GM19455 (cell line): ENCODE measurements at regions not wholly inside any gene's neighbourhood (a gene's known extent, or its start where the extent isn't known, plus 50 kb on each side); places are given as distances from the start of the nearest gene placed in this dataset.
"Not testable (repeated sequence)": the region's sequence is repeated elsewhere in the genome, so short reads cannot be mapped to it uniquely, and the experiment has no call there.

Source experiments
- ATAC-seq: cut with Tn5 transposase; IDR thresholded peaks from one replicate; pipeline ENCODE4 v1.9.1; 2021; ENCODE audit not compliant: unreplicated experiment

DNA sequence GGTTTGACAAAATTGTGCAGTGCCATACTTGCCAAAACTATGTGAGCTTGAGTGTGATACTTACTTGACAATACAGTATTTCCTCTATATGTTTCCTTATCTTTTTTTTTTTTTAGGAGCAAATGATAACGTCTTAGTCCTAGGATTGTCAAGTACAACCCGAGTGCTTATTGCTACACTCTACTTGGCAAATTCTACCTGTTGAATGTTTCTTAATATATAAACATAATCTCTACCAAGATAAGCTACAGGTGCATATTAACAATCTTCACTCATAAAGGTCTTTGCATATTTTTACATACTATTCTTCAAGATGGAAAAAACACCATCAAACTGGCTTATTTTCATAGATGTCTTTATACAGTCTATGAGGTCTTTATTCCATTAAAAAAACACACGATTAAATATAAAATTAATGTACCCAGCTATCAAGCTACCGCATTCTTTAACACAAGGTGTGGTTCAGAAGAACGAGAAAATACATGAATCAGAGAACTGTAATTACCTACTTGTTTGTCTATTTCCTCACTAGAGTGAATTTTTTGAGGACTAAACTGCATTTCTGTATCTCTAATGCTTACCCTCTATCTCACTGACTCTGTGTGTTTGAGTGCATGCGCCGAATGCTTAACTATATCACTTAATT is 76.1 kb upstream of the PDSS1 start:
- ATAC-seq = no peak

DNA sequence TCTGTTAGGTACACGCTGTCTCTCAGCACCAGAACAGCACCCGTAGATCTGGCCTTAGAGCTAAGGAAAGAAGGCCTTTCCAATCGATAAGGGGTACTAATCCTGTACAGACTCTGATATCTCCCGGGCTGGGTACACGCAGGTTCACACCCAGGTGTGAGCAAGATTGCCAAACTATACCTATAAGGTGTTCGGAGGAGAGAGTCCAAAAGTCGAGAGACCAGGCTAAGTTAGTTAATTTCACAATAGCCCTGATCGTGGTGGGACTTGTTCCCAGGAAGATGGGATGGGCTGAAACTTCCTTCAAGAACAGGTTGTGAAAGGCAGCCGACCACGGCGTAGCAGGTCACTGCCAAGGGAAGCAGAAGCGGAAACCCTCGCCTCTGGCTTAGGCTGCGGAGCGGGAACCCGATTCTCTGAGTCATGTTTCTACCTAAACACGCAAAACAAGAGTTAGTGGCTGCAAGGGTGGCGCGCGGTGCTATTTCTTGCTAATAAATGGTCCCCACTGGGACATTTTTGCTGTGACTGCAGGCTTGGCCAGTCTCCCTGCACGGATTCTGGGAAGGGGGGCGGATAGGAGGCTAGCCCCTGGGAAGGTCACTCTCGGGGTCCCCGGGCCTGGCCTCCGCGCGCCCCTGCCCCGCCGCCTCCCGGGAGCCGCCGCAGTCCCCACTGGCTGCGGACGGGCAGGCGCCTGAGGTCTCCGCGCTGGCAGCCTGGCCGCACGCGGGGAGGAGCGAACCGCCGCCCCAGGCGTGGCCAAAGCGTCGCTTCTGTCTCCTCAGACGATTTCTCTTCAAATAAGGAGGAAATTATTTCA is 75.4 kb upstream of the PDSS1 start:
- ATAC-seq = peak; percentile 62

DNA sequence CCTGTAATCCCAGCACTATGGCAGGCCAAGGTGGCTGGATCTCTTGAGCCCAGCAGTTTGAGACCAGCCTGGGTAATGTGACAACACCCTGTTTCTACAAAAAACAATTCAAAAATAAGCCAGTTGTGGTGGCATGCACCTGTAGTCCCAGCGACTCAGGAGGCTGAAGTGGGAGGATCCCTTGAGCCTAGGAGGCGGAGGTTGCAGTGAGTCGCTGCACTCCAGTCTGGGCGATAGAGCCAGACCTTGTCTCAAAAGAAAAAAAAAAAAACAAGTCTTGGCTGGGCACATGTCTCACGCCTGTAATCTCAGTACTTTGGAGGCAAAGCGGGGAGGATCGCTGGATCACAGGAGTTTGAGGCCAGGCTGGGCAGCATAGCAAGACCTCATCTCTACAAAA is 74.6 kb upstream of the PDSS1 start:
- no peak for ATAC-seq

DNA sequence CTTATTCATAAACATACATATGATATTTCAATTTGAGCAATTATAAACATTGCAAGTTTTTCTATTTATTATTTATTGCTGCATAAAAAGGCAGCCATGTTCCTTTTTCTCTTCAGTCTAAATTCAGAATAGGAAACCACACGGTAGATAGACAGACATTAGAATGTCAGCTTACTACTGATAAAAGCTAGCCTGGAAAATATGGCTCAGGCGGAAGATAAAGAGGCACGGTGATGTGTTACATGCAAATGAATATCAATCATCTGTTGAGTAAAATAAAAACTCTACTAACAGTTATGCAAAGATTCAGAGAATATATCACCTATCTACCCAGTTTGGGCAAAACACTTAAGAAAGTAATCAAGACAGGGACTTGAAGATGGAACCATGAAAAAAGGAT is 73.5 kb upstream of the PDSS1 start:
- ATAC-seq = no peak

DNA sequence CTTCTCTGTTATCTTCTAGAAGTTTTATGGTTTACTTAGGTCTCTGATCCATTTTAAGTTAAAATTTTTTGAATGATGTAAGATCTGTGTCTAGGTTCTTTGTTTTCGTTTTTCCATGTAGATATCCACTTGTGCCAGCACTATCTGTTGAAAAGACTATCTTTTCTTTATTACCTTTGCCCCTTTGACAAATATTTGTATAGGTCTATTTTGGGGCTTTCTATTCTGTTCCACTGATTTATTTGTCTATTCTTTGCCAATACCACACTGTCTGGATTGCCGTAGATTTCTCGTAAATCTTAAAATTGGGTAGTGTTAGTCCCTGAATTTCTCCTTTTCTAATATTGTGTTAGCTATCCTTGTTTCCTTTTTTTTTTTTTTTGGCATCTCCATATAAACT is 71.4 kb upstream of the PDSS1 start:
- ATAC-seq = no peak

DNA sequence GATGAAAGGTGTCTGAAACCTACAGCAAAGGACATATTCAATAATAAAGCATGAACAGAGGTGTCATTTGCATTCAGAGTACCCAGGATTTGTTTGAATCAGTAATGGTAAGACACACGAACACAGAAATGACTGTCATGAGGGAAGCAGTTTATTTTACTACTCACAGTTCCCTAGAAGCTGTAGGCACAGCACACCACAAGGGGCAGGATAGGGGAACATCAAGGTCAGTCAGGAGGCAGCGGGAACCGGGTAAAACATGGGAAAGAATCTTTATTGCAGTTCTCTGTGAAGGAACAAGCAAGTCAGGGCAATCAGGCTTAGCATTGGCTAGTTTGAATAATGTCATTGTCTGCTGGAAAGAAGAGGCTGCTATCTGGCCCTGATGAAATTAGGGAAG is 70.2 kb upstream of the PDSS1 start:
- no peak for ATAC-seq

DNA sequence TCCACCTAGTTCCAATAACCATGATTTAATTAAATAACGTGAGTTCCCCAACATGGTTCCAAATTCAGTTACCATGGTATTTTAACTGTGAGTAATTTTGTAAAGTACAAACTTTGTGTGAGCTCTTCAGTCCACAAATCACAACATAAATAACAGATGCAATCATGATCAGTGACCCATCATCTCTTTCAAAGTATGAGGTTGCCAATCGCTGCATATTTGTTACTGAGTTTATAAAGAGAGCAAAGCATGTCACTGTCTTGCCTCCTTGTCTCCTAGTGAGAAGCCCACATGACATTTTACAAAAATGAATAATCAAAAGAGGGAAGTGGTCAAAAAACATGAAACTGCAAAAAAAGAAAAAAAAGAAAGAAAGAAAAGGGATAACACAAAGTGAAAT is 69.1 kb upstream of the PDSS1 start:
- peak; percentile 75 for ATAC-seq

DNA sequence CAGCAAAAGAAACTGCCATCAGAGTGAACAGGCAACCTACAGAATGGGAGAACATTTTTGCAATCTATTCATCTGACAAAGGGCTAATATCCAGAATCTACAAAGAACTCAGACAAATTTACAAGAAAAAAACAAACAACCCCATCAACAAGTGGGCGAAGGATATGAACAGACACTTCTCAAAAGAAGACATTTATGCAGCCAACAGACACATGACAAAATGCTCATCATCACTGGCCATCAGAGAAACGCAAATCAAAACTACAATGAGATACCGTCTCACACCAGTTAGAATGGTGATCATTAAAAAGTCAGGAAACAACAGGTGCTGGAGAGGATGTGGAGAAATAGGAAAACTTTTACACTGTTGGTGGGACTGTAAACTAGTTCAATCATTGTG is 65.3 kb upstream of the PDSS1 start:
- not testable (repeated sequence) for ATAC-seq

DNA sequence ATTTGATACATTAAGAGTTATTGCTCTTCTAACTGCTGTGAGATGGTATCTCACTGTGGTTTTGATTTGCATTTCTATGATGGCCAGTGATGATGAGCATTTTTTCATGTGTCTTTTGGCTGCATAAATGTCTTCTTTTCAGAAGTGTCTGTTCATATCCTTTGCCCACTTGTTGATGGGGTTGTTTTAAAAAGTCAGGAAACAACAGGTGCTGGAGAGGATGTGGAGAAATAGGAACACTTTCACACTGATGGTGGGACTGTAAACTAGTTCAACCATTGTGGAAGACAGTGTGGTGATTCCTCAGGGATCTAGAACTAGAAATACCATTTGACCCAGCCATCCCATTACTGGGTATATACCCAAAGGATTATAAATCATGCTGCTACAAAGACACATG is 63.4 kb upstream of the PDSS1 start:
- not testable (repeated sequence) for ATAC-seq

DNA sequence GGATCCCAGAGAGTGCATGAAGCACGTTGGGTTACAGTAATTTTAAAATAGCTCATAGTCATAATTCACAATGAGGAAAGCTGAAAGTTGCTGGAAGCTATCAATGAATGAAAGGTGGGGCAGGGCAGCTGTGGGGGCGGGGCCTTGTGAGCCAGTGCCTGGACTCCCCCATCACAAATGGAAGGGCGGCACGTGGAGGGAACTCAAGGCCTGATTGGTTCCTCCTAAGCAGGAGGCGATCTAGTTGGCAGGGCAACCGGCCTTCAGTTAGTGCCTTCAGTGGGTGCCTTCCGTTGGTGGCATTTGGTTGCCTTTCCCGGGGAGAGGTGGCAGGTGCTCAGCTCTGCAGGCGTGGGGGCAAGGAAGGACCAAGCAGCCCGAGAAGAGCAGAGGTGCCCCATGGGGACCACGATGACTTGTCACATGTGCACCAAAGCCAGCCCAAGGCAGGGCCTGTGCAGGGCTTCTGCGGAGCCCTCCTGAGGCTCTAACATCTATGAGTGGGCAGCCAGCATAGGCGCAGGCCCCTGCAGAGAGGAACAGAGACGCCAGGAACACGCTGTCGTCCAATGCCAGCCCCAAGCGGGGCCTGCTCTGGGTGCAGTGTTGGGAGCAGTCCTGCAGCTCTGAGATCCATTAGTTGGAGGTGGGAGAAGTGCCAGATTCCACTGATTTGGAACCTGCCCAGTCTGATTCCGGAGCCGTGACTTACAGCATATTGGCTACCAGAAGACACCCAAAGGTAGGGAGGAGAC is 59.8 kb upstream of the PDSS1 start:
- ATAC-seq = no peak

DNA sequence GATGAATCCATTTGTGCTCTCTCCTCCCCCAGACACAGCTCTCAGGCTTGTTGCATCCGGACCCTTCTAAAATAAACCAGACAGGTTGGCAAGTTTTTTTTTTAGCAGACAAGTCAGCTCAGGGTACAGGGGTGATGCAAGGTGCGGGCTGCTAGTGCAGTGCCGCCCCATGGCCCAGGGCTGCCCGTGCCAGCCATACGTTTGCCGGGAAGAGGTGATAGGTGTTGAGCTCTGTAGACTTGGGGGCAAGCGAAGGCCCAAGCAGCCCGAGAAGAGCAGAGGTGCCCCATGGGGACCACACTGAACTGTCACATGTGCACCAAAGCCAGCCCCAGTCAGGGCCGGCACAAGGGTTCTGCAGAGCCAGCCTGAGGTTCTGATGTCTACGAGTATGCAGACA is 57.1 kb upstream of the PDSS1 start:
- ATAC-seq = no peak

DNA sequence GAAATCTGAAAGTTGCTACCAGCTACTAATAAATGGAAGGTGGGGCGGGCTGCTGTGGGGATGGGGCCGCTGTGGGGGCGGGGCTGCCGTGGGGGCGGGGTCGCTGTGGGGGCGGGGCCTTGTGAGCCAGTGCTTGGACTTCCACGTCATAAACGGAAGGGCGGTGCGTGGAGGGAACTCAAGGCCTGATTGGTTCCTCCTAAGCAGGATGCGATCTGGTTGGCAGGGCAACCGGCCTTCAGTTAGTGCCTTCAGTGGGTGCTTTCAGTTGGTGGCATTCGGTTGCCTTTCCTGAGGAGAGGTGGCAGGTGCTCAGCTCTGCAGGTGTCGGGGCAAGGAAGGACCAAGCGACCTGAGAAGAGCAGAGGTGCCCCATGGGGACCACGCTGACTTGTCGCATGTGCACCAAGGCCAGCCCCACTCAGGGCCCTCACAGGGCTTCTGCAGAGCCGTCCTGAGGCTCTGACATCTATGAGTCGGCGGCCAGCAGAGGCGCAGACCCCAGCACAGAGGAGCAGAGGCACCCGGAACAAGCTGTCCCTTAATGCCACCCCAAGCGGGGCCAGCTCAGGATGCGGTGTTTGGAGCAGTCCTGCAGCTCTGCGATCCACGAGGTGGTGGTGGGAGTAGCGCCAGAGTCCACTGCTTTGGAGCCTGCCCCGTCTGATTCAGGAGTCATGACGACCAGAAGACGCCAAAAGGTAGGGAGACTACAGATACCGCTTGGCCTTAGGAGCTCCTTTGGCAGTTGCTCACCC is 54.4 kb upstream of the PDSS1 start:
- no peak for ATAC-seq

DNA sequence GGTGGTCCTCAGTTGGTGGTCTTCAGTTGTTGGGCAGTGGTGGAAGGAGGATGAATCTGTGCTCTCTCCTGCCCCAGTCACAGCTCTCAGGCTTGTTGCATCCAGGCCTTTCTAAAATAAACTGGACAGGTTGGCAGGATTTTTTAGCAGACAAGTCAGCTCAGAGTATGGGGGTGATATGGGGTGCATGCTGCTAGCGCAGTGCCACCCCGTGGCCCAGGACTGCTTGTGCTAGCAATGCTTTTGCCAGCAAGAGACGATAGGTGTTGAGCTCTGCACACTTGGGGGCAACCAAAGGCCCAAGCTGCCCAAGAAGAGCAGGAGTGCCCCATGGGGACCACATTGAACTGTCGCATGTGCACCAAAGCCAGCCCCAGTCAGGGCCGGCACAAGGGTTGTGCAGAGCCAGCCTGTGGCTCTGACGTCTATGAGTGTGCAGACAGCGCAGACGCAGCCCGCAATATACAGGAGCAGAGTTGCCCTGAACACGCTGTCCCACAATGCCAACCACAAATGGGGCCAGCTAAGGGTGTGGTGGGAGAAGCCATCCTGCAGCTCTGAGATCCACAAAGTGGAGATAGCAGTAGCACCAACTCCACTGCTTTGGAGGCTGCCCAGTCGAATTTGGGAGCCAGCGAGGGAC is 49.8 kb upstream of the PDSS1 start:
- ATAC-seq = no peak
